ENCODE measurements at regions not wholly inside any gene's neighbourhood (a gene's known extent, or its start where the extent isn't known, plus 50 kb on each side); places are given as distances from the start of the nearest gene placed in this dataset.

DNA sequence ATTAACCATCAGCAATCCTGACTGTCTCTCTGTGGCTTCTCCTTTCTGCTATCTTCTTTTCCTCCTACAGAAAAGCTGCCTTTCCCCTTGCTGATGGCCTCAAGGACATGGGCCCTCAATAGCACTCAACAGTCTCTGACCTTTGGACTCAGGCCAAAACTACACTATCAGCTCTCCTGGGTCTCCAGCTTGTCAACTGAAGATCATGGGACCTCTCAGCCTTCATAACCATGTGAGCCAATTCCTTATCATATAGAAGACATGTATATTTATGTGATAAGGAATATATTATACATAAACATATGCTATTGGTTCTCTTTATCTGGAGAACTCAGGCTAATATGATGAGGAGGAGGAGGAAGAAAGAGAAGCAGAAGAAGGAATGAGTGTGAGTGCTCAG, 91.8 kb upstream of the GJB5 start (continued):
- TF ChIP-seq ZNF609 (CRISPR knock-in tag; IDR thresholded peaks at IDR 0.05; ENCODE audit: borderline replicate concordance) (no peak), XRCC5 (IDR thresholded peaks at IDR 0.05; ENCODE audit: low read depth, low read length) (no peak), SRSF1 (IDR thresholded peaks at IDR 0.05; ENCODE audit: low read depth, low read length) (no peak), SMAD3 (CRISPR knock-in tag; conservative IDR thresholded peaks at IDR 0.05) (0 out of 2 replicates have a peak, but pooled peaks have one; percentile 32), ZNF184 (CRISPR knock-in tag; IDR thresholded peaks at IDR 0.05) (no peak), MAFG (tag; conservative IDR thresholded peaks at IDR 0.05) (0 out of 2 replicates have a peak, but pooled peaks have one; percentile 13), E4F1 (CRISPR knock-in tag; IDR thresholded peaks at IDR 0.05; ENCODE audit: borderline replicate concordance) (no peak), ZNF253 (CRISPR knock-in tag; conservative IDR thresholded peaks at IDR 0.05) (no peak), FIP1L1 (IDR thresholded peaks at IDR 0.05; ENCODE audit: low read depth, low read length, poor library complexity, severe bottlenecking) (no peak), ZNF347 (CRISPR knock-in tag; IDR thresholded peaks at IDR 0.05; ENCODE audit: low read depth) (no peak), ZNF41 (CRISPR knock-in tag; conservative IDR thresholded peaks at IDR 0.05) (0 out of 2 replicates have a peak, but pooled peaks have one; percentile 51), JUND (IDR thresholded peaks at IDR 0.05; ENCODE audit: borderline replicate concordance, low read depth, low read length) (no peak), JUND (tag; IDR thresholded peaks at IDR 0.05; ENCODE audit: borderline replicate concordance, low read depth, low read length) (no peak)
- TF ChIP-seq, protein P1, sequence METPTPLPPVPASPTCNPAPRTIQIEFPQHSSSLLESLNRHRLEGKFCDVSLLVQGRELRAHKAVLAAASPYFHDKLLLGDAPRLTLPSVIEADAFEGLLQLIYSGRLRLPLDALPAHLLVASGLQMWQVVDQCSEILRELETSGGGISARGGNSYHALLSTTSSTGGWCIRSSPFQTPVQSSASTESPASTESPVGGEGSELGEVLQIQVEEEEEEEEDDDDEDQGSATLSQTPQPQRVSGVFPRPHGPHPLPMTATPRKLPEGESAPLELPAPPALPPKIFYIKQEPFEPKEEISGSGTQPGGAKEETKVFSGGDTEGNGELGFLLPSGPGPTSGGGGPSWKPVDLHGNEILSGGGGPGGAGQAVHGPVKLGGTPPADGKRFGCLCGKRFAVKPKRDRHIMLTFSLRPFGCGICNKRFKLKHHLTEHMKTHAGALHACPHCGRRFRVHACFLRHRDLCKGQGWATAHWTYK (CRISPR knock-in tag; IDR thresholded peaks at IDR 0.05): 0 out of 2 replicates have a peak, but pooled peaks have one; percentile 39

All from K562 (cell line).